ENCODE measurements at regions not wholly inside any gene's neighbourhood (a gene's known extent, or its start where the extent isn't known, plus 50 kb on each side); places are given as distances from the start of the nearest gene placed in this dataset.

DNA sequence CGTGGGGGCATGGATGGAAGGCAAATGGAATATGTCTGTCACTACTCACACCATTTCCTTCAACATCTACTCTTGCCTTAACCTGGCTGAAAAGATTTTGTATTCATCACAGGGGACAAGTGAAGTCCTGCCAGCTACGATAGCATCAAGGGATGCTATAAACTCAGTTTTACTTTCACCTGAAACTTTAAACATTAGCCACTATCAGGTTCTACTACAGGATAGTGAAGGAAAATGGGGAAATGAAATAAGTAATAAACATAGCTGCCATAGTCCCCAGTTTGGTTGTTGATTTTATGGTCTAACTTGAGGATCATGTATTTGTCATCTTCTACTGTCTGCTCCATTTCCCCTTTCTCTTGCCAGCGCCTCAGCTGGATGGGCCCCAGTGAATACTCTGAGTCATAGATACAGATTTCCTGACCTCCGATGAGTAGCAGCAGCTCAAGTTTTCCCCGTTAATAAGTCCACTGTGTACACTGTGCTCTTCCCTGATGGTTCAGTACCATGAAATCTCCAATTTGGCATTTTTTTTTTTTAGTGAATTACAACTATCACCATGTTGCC is 338.2 kb upstream of the SLCO3A1 start:
- Histone ChIP-seq H3K36me3 (no peaks in the 10 kb centered on the region), H3K27ac (no peak overlapping the region), H3K4me3 (no peak overlapping the region), H3K4me1 (no peaks in the 10 kb centered on the region), H3K9me3 (no peaks in the 10 kb centered on the region), H3K27me3 (no peaks in the 10 kb centered on the region)
- intact Hi-C loops (cut with DNase I; ENCODE audit: low total_unique reads): no loop called here
- no peak for TF ChIP-seq POLR2A (IDR thresholded peaks at IDR 0.05)
- TF ChIP-seq, protein P1, sequence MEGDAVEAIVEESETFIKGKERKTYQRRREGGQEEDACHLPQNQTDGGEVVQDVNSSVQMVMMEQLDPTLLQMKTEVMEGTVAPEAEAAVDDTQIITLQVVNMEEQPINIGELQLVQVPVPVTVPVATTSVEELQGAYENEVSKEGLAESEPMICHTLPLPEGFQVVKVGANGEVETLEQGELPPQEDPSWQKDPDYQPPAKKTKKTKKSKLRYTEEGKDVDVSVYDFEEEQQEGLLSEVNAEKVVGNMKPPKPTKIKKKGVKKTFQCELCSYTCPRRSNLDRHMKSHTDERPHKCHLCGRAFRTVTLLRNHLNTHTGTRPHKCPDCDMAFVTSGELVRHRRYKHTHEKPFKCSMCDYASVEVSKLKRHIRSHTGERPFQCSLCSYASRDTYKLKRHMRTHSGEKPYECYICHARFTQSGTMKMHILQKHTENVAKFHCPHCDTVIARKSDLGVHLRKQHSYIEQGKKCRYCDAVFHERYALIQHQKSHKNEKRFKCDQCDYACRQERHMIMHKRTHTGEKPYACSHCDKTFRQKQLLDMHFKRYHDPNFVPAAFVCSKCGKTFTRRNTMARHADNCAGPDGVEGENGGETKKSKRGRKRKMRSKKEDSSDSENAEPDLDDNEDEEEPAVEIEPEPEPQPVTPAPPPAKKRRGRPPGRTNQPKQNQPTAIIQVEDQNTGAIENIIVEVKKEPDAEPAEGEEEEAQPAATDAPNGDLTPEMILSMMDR (IDR thresholded peaks at IDR 0.05 in 4 of 5, conservative IDR thresholded peaks at IDR 0.05 in 1 of 5): no peak
- peak; percentile 52 to 62 for ATAC-seq
- peak in 1 of 2 donors; percentile 46 for DNase-seq
- in situ Hi-C loops (cut with MboI; ENCODE audit: low sequenced_read_pairs in 4 of 4): no loop called here

DNA sequence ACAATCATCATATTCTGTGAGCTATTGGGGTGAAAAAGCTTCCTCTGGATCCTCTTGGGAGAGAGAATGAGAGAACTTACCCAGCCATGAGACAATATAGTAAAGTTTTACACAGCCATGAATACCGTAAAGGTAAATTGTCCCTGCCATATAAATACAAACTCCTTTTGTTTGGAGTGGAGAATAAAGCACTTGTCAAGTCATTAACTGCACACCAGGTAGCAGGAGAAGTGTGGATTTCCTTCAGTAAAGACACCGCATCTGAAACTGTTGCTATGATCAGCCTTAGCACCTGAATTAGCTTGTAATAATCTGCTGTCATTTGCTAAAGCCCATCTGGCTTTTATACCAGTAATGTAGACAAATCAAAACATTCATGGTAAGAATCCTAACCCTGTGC is 336.6 kb upstream of the SLCO3A1 start:
- in situ Hi-C loops (cut with MboI; ENCODE audit: low sequenced_read_pairs in 4 of 4): no loop called here

DNA sequence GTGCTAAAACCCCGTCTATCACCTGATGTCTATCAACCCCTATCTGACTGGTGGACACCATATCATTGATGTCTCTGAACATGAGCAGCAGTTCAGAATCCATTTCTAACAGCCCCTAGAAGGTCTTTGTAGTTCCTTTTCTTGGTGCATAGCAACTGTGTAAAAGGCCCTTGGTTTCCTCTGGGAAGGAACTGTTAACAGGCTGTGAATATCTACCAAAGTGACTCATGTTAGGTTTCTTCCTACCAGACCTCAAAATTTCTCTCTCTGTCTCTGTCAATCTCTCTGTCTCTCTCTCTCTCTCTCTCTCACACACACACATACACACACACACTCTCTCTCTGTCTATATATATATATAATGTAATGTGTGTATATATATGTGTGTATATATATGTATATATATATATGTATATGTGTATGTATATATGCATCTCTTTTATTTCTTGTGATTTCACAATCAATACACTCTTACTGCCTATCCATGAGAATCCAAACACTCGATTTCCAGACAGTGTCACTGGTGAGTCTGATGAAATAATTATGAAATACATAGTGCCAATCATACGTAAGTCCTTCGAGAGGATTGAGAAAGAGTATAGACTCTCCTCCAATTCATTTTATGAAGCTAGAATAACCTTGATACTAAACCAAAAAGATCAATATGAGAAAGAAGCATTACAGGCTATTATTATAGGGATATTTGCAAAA is 335.9 kb upstream of the SLCO3A1 start:
- TF ChIP-seq, protein P1 (IDR thresholded peaks at IDR 0.05 in 4 of 5, conservative IDR thresholded peaks at IDR 0.05 in 1 of 5): no peak
- no peak for TF ChIP-seq POLR2A (IDR thresholded peaks at IDR 0.05)
- Histone ChIP-seq H3K4me1 (peaks cover 0 to 3% of the 10 kb centered on the region in 2 donors), H3K4me3 (no peak overlapping the region), H3K27ac (no peak overlapping the region), H3K9me3 (no peaks in the 10 kb centered on the region), H3K36me3 (no peaks in the 10 kb centered on the region), H3K27me3 (no peaks in the 10 kb centered on the region)
- no peak for DNase-seq
- in situ Hi-C loops (cut with MboI; ENCODE audit: low sequenced_read_pairs in 4 of 4) (no loop called here), intact Hi-C loops (cut with DNase I; ENCODE audit: low total_unique reads) (no loop called here)
- no peak for ATAC-seq

More for the DNA sequence above, 336.6 kb upstream of the SLCO3A1 start:
- H3K36me3 ChIP-seq: no peaks in the 10 kb centered on the region
- no peak overlapping the region for H3K27ac ChIP-seq
- H3K4me3 ChIP-seq: no peak overlapping the region
- intact Hi-C loops (cut with DNase I; ENCODE audit: low total_unique reads): no loop called here
- H3K4me1 ChIP-seq: no peaks in the 10 kb centered on the region
- no peaks in the 10 kb centered on the region for H3K9me3 ChIP-seq
- no peak for TF ChIP-seq POLR2A (IDR thresholded peaks at IDR 0.05)
- TF ChIP-seq, protein P1 (IDR thresholded peaks at IDR 0.05 in 4 of 5, conservative IDR thresholded peaks at IDR 0.05 in 1 of 5): no peak
- H3K27me3 ChIP-seq: no peaks in the 10 kb centered on the region
- no peak for ATAC-seq
- DNase-seq: no peak

DNA sequence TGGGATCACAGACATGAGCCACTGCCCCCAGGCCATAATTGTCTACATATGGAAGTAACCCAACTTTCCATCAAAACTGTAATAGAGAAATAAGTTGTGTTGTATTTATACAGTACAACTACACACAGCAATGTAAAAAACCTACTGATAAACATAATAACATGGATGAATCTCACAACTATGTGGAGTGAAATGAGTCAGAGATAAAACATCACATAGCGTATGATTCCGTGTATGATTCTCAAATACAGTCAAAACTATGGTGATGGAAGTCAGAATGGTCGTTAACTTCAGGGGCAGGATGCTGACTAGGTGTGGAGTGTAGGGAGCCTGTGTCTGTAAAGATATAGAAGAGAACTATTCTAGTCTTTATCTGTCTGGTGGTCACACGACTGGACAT is 332.7 kb upstream of the SLCO3A1 start:
- no peak for DNase-seq
- in situ Hi-C loops (cut with MboI; ENCODE audit: low sequenced_read_pairs in 4 of 4) (loop anchor here in 1 of 4 donors (10.0 kb wide), 1 partner anchor 216 kb away; no protein-coding TSS in a partner anchor), intact Hi-C loops (cut with DNase I; ENCODE audit: low total_unique reads) (loop anchor here (10.0 kb wide), 1 partner anchor 216 kb away; no protein-coding TSS in a partner anchor)
- ATAC-seq: no peak
- no peaks in the 10 kb centered on the region for H3K9me3 ChIP-seq
- TF ChIP-seq POLR2A (IDR thresholded peaks at IDR 0.05): no peak
- TF ChIP-seq, protein P1 (IDR thresholded peaks at IDR 0.05 in 4 of 5, conservative IDR thresholded peaks at IDR 0.05 in 1 of 5): no peak
- no peaks in the 10 kb centered on the region for H3K36me3 ChIP-seq
- H3K27ac ChIP-seq: no peak overlapping the region
- H3K4me1 ChIP-seq: peaks cover 0 to 3% of the 10 kb centered on the region in 2 donors
- H3K27me3 ChIP-seq: no peaks in the 10 kb centered on the region
- H3K4me3 ChIP-seq: no peak overlapping the region

All from gastrocnemius medialis (tissue), 4 donors.